ENCODE measurements at regions not wholly inside any gene's neighbourhood (a gene's known extent, or its start where the extent isn't known, plus 50 kb on each side); places are given as distances from the start of the nearest gene placed in this dataset.

- TF ChIP-seq PATZ1 (CRISPR knock-in tag; IDR thresholded peaks at IDR 0.05; ENCODE audit: borderline replicate concordance) (no peak), ZFP3 (CRISPR knock-in tag; IDR thresholded peaks at IDR 0.05) (no peak)
These were observed 380.7 kb upstream of the SYT1 start for GRCh38 chr12:78483767-78484315.

All from SK-N-SH treated with all-trans-retinoic acid at 6 μM for 48 hours (cell line).